Activated CD4-positive, alpha-beta T cell treated with anti-CD3 and anti-CD28 coated beads, Interleukin-2, amount 50 U/mL, for 1 hour (primary cell): ENCODE measurements at regions not wholly inside any gene's neighbourhood (a gene's known extent, or its start where the extent isn't known, plus 50 kb on each side); places are given as distances from the start of the nearest gene placed in this dataset.

Source experiments
- DNase-seq: peaks from one replicate; pipeline ENCODE4 v3.0.0-alpha.2; 2020

DNA sequence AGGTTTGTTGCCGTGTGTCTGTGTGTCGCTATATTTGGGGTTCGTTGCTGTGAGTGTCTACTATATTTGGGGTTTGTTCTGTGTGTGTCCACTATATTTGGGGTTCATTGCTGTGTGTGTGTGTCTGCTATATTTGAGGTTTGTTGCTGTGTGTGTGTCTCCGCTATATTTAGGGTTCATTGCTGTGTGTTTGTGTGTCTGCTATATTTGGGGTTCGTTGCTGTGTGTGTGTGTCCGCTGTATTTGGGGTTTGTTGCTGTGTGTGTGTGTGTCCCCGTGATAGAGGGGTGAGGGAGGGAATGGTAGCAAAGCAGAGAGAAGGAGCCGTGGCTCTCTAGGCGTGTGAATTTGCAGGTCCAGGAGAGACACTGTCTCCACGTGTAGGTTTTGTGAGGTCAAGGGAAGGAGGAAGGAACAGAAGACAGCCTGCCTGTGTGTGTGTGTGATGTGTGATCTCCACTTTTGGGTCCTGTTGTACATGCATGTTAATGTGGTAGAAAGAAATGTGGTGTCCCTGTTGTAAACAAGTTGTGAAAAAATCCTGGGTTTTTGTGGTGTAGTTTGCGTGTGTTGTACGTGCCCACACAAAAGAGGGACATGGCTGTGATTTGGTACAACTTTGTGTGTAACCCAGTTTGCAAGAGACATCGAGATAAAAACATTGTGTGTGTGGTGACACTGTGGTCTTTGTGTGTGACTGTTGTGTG lies 56.3 kb upstream of the ECE1 start:
- DNase-seq, result no peak

DNA sequence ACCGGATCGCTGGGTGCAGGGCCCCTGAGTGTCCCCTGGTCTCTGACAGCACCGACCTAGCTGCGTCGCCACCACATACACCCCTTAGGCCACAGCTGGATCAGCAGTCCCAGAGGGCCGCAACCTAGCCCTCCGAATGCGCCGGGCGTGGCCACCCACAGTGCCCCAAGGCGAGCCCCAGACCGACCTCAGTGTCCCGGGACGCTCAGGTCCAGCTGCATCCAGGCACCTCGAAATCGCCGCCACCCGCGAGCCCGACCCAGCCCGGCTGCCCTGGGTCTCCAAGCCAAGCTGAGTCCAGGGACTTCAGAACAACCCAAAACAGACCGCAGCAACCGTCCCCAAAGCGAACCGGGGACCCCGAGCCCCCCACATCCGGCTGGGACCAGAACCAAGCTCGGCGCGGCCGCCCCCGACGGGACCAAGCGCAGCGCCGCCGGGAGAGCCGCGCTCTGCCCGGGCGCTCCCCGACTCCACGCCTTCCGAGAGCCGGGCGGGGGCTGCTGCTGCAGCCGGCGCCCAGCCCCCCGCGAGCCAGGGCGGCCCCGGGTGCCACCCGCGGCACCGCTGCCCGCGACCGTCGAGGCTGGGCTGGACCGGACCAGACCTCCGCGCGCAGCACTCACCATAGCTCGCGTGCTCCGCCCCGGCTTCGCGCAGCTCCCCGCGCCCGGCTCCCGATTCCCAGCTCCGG lies 54.6 kb upstream of the ECE1 start:
- no peak for DNase-seq

DNA sequence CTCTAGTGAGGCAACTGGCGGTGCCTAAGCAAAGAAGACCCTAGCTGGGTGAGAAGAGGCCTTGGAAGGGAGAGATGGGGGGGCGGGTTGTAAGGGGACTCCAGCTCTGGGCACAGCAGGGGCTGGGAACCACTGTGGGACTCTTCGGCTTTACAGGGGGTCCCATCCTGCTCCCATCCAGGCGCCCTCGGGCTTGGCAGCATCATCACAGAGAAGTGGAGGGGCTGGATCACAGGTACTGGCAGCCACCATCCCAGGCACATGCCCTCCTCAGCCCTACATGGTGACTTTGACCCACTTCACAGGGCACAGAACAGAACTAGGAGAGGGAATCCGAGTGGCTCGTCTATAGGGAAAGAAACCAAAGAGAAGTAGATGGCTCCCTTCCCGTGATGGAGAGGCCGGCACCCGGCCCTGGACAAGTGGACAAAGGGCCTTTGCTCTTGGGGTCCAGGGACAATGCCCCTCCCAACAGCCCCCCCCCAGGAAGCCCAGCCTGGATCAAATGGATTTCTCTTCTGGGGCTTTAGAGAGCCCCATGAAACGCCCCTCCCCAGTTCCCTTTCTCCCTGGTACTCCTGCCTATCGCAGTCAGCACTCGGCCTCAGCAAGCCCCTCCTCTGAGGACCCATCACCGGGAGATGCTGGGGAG lies 54.0 kb upstream of the ECE1 start:
- no peak for DNase-seq

DNA sequence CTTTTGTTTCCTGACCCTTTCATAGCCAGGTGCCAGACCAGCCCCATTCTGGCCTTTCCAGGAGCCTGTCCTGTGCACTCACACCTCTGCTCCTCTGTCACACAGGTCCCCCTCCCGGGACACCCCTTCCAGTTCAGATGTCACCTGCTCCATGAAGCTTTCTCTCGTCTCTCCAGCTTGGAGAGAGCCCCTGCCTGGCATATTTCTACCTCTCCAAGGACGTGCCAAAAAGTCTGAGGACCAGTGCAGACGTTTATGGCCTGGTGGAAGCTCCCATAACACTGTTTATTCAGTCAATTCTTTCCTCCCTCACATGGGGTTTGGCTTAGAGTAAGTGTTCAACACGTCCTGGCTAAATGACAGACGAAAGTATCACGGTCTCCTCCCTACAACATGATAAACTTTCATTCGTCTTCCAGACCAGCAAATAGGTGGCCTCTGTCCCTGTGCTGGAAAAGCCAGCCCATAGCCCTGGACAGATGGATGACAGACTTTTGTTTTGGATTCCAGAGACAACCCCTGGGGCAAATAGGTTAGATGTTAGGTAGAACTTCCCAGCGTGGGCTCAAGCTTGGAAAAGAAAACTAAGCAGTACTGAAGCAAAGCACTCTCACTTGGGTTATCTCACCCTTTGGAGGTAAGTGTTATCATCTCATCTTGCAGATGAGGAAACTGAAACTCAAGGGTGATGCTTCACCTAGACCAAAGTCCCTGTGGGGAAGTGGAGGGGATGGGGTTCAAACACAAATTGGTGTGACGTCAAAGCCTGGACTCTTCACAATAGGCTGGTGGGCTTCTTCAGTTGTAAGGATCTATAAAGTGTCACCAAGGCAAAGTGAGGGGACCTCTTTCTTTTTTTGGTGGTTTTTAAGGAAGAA lies 52.9 kb upstream of the ECE1 start:
- no peak for DNase-seq

DNA sequence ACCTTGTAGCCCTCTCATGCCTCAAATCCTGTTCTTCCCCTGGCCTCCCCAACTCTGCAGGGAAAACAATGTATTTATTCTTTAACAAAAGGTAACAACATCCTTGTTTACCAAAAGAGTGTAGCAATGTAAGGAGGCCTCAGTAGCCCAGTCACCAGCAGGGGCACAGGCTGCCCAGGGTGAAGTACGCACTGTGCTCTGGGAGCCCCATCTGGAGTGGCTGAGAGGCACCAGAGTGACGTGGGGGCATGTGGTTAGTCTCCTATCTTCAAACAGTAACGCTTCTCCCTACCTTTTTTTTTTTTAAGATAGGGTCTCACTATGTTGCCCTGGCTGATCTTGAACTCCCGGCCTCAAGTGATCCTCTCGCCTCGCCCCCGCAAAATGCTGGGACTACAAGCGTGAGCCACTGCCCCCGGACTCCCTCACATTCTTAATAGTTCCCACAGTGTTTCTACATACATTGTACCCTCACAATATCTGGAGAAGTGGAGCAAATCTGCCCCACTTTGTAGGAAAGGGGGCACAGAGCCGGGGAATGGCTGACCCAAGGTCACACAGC lies 51.3 kb upstream of the ECE1 start:
- DNase-seq, result no peak

DNA sequence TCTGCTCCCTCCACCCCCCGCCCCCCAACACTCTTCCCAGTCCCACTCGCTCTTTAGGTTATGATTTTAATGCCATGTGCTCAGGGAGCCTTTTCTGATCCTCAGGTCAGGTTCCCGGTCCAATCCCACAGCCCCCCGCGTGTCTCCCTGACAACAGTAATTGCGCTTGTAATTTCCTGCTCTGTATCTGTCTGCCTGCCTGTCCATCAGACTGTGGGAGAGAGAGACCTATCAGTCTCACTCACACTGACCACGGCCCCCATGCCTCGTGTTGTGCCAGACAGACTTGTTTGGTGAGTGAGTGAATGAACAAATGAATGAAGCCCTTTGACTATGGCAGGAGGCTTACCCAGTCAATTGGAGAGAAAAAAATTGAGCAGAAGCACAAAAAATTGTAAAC lies 50.8 kb upstream of the ECE1 start:
- DNase-seq, result no peak

DNA sequence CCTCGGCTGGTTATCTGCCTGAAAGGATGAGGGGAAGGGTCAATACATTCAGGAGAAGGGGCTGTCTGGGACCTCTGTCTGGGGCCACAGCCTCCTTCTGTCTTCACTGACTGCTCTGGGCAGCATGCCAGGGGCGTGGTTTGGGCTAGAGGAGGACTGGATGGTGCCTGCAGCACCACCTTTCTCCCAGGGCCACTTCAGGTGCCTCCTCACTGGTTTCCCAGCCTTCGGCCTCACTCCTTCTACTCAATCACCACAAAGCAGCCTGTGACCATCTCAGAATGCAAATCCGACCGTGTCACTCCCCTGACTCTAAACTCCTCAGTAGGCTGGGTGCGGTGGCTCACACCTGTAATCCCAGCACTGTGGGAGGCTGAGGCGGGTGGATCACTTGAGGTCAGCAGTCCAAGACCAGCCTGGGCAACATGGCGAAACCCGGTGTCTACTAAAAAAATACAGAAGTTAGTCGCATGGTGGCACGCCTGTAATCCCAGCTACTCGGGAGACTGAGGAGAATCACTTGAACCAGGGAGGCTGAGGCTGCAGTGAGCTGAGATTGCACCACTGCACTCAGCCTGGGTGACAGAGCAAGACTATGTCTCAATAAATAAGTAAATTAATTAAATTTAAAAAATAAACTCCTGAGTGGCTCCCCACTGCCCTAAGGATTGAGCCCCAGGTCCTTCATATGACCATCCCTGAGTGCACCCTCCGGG lies 50.1 kb upstream of the ECE1 start:
- no peak for DNase-seq
